ENCODE measurements at regions not wholly inside any gene's neighbourhood (a gene's known extent, or its start where the extent isn't known, plus 50 kb on each side); places are given as distances from the start of the nearest gene placed in this dataset.

GRCh38 chr14:101008631-101009336 is 105.3 kb upstream of the RTL1 start:
- Histone ChIP-seq H3K79me2 (ENCODE audit: insufficient read depth, low read length) (no peaks in the 10 kb centered on the region), H2AFZ (ENCODE audit: low read length) (no peak overlapping the region), H3K27ac (ENCODE audit: extremely low read length, insufficient read depth, low read length) (no peak overlapping the region), H3K4me3 (replicated peaks in 1 of 3; ENCODE audit: insufficient read depth in 1 of 3, low read depth in 2 of 3, low read length in 3 of 3) (no peak overlapping the region), H3K9ac (ENCODE audit: insufficient read depth, low read depth, low read length) (no peak overlapping the region), H4K20me1 (ENCODE audit: insufficient read depth, low read length) (no peaks in the 10 kb centered on the region), H3K4me2 (ENCODE audit: low read depth, low read length) (no peak overlapping the region), H3K27me3 (ENCODE audit: control insufficient read depth in 1 of 2, insufficient read depth in 2 of 2, low read length in 2 of 2) (peaks cover 7 to 60% of the 10 kb centered on the region in 2 experiments), H3K9me3 (ENCODE audit: low read length) (peaks cover 5% of the 10 kb centered on the region; the same call in 1 of the 2 replicates), H3K36me3 (replicated peaks in 1 of 2; ENCODE audit: control insufficient read depth in 1 of 2, insufficient read depth in 2 of 2, low read length in 2 of 2) (no peaks in the 10 kb centered on the region), H3K4me1 (ENCODE audit: insufficient read depth, low read length) (no peaks in the 10 kb centered on the region)
- no peak for FAIRE-seq
- no peak for ATAC-seq
- ChIA-PET CTCF (ENCODE audit: low intra/inter-chr PET ratio, low total read pairs) (no interaction called here), POLR2A (no interaction called here)
- intact Hi-C loops (cut with micrococcal nuclease; ENCODE audit: unreplicated experiment), result no loop called here
- in situ Hi-C loops (cut with HindIII; ENCODE audit: extremely low pct_ligation_motif_present, low pct_unique_long_range_greater_than_20kb), result no loop called here
- no TSS peak for BruUV-seq (replicated peaks)
- no peak for DNase-seq (ENCODE audit: low spot score)
- 25% methylated on average over 4 of the region's 9 CpGs for WGBS (ENCODE audit: low lambda C conversion rate)
- TF ChIP-seq PAXIP1 (CRISPR knock-in tag; conservative IDR thresholded peaks at IDR 0.05) (no peak), CCDC6 (CRISPR knock-in tag; IDR thresholded peaks at IDR 0.05) (no peak), CBFB (CRISPR knock-in tag; IDR thresholded peaks at IDR 0.05) (no peak), ZNF33A (CRISPR knock-in tag; IDR thresholded peaks at IDR 0.05; ENCODE audit: borderline replicate concordance) (no peak), PRDM10 (CRISPR knock-in tag; IDR thresholded peaks at IDR 0.05; ENCODE audit: low read depth) (no peak), MEIS1 (CRISPR knock-in tag; IDR thresholded peaks at IDR 0.05; ENCODE audit: borderline replicate concordance) (no peak), KDM5A (IDR thresholded peaks at IDR 0.05; ENCODE audit: borderline replicate concordance, low read length) (no peak)
- TF ChIP-seq, protein P1, sequence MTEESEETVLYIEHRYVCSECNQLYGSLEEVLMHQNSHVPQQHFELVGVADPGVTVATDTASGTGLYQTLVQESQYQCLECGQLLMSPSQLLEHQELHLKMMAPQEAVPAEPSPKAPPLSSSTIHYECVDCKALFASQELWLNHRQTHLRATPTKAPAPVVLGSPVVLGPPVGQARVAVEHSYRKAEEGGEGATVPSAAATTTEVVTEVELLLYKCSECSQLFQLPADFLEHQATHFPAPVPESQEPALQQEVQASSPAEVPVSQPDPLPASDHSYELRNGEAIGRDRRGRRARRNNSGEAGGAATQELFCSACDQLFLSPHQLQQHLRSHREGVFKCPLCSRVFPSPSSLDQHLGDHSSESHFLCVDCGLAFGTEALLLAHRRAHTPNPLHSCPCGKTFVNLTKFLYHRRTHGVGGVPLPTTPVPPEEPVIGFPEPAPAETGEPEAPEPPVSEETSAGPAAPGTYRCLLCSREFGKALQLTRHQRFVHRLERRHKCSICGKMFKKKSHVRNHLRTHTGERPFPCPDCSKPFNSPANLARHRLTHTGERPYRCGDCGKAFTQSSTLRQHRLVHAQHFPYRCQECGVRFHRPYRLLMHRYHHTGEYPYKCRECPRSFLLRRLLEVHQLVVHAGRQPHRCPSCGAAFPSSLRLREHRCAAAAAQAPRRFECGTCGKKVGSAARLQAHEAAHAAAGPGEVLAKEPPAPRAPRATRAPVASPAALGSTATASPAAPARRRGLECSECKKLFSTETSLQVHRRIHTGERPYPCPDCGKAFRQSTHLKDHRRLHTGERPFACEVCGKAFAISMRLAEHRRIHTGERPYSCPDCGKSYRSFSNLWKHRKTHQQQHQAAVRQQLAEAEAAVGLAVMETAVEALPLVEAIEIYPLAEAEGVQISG (CRISPR knock-in tag; IDR thresholded peaks at IDR 0.05), result no peak
- TF ChIP-seq, protein P2, sequence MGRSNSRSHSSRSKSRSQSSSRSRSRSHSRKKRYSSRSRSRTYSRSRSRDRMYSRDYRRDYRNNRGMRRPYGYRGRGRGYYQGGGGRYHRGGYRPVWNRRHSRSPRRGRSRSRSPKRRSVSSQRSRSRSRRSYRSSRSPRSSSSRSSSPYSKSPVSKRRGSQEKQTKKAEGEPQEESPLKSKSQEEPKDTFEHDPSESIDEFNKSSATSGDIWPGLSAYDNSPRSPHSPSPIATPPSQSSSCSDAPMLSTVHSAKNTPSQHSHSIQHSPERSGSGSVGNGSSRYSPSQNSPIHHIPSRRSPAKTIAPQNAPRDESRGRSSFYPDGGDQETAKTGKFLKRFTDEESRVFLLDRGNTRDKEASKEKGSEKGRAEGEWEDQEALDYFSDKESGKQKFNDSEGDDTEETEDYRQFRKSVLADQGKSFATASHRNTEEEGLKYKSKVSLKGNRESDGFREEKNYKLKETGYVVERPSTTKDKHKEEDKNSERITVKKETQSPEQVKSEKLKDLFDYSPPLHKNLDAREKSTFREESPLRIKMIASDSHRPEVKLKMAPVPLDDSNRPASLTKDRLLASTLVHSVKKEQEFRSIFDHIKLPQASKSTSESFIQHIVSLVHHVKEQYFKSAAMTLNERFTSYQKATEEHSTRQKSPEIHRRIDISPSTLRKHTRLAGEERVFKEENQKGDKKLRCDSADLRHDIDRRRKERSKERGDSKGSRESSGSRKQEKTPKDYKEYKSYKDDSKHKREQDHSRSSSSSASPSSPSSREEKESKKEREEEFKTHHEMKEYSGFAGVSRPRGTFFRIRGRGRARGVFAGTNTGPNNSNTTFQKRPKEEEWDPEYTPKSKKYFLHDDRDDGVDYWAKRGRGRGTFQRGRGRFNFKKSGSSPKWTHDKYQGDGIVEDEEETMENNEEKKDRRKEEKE (IDR thresholded peaks at IDR 0.05), result no peak
